ENCODE measurements at regions not wholly inside any gene's neighbourhood (a gene's known extent, or its start where the extent isn't known, plus 50 kb on each side); places are given as distances from the start of the nearest gene placed in this dataset.

- Histone ChIP-seq H3K4me2 (ENCODE audit: insufficient read depth, low read length) (no peak overlapping the region), H3K9ac (replicated peaks; ENCODE audit: extremely low read depth, insufficient read depth, low read length) (no peak overlapping the region), H3K4me3 (replicated peaks in 1 of 3; ENCODE audit: insufficient read depth in 1 of 3, low read depth in 1 of 3, low read length in 3 of 3) (no peak overlapping the region), H3K9me1 (replicated peaks; ENCODE audit: control insufficient read depth, extremely low read depth, insufficient read depth, low read length) (no peaks in the 10 kb centered on the region), H3K4me1 (ENCODE audit: control insufficient read depth, extremely low read depth, insufficient read depth, low read length) (no peaks in the 10 kb centered on the region), H3K27ac (ENCODE audit: insufficient read depth, low read depth, low read length) (no peak overlapping the region), H3K9me3 (replicated peaks; ENCODE audit: control insufficient read depth, insufficient read depth, low read length) (no peaks in the 10 kb centered on the region), H3K79me2 (ENCODE audit: control insufficient read depth, insufficient read depth, low read length) (no peaks in the 10 kb centered on the region), H3K27me3 (ENCODE audit: control insufficient read depth in 2 of 2, insufficient read depth in 2 of 2, low read length in 2 of 2) (no peaks in the 10 kb centered on the region), H4K20me1 (replicated peaks; ENCODE audit: control insufficient read depth, extremely low read depth, insufficient read depth, low read length) (no peaks in the 10 kb centered on the region), H3K36me3 (ENCODE audit: control insufficient read depth in 2 of 2, extremely low read depth in 1 of 2, insufficient read depth in 2 of 2, low read length in 2 of 2) (no peaks in the 10 kb centered on the region), H2AFZ (ENCODE audit: low read depth, low read length) (no peak overlapping the region)
- CTCF ChIA-PET: interaction anchor here (1.1 to 1.2 kb wide), 2 partner anchors 13 to 20 kb away, joined by 3 to 4 read pairs; no protein-coding TSS in a partner anchor
- dilution Hi-C loops (cut with MboI; ENCODE audit: extremely low pct_ligation_motif_present, low sequenced_read_pairs) (no loop called here), intact Hi-C loops (cut with micrococcal nuclease) (no loop called here)
- POLR2A ChIA-PET: no interaction called here
- no peak for DNase-seq (ENCODE audit: low read depth, low spot score)
- no peak for FAIRE-seq
- BruUV-seq (replicated peaks): no TSS peak
- TF ChIP-seq MYC (IDR thresholded peaks at IDR 0.05; ENCODE audit: low read depth, low read length) (no peak), MAX (IDR thresholded peaks at IDR 0.05; ENCODE audit: insufficient read depth, insufficient read length) (no peak), CTCF (IDR thresholded peaks at IDR 0.05; ENCODE audit: extremely low read depth in 1 of 2, insufficient read depth in 1 of 2, low read depth in 1 of 2, low read length in 2 of 2) (no peak)
Measured at GRCh38 chr18:8499810-8500675, 109.2 kb upstream of the RAB12 start.

GRCh38 chr18:8501044-8501443 is 108.2 kb upstream of the RAB12 start:
- H3K36me3 ChIP-seq (ENCODE audit: control insufficient read depth in 2 of 2, extremely low read depth in 1 of 2, insufficient read depth in 2 of 2, low read length in 2 of 2): no peaks in the 10 kb centered on the region
- CTCF ChIA-PET: interaction anchor here (1.2 kb wide), 1 partner anchor 21 kb away, joined by 3 read pairs; no protein-coding TSS in a partner anchor

More at GRCh38 chr18:8501044-8501443, 108.2 kb upstream of the RAB12 start:
- no peaks in the 10 kb centered on the region for H3K27me3 ChIP-seq (ENCODE audit: control insufficient read depth in 2 of 2, insufficient read depth in 2 of 2, low read length in 2 of 2)
- no peaks in the 10 kb centered on the region for H3K79me2 ChIP-seq (ENCODE audit: control insufficient read depth, insufficient read depth, low read length)
- intact Hi-C loops (cut with micrococcal nuclease) (no loop called here), dilution Hi-C loops (cut with MboI; ENCODE audit: extremely low pct_ligation_motif_present, low sequenced_read_pairs) (no loop called here)
- no peak overlapping the region for H3K4me2 ChIP-seq (ENCODE audit: insufficient read depth, low read length)
- DNase-seq (ENCODE audit: low read depth, low spot score) (no peak), FAIRE-seq (no peak)
- no peaks in the 10 kb centered on the region for H3K4me1 ChIP-seq (ENCODE audit: control insufficient read depth, extremely low read depth, insufficient read depth, low read length)
- no peak overlapping the region for H2AFZ ChIP-seq (ENCODE audit: low read depth, low read length)
- H3K9ac ChIP-seq (replicated peaks; ENCODE audit: extremely low read depth, insufficient read depth, low read length): no peak overlapping the region
- no peaks in the 10 kb centered on the region for H3K9me3 ChIP-seq (replicated peaks; ENCODE audit: control insufficient read depth, insufficient read depth, low read length)
- no peak overlapping the region for H3K4me3 ChIP-seq (replicated peaks in 1 of 3; ENCODE audit: insufficient read depth in 1 of 3, low read depth in 1 of 3, low read length in 3 of 3)
- no peak overlapping the region for H3K27ac ChIP-seq (ENCODE audit: insufficient read depth, low read depth, low read length)
- H4K20me1 ChIP-seq (replicated peaks; ENCODE audit: control insufficient read depth, extremely low read depth, insufficient read depth, low read length): no peaks in the 10 kb centered on the region
- no peaks in the 10 kb centered on the region for H3K9me1 ChIP-seq (replicated peaks; ENCODE audit: control insufficient read depth, extremely low read depth, insufficient read depth, low read length)
- TF ChIP-seq POLR2A (IDR thresholded peaks at IDR 0.05; ENCODE audit: low read depth, low read length) (no peak), JUN (IDR thresholded peaks at IDR 0.05; ENCODE audit: borderline replicate concordance, insufficient read depth, insufficient read length, low read depth) (no peak), MYC (IDR thresholded peaks at IDR 0.05; ENCODE audit: low read depth, low read length) (no peak), POLR2AphosphoS5 (IDR thresholded peaks at IDR 0.05; ENCODE audit: insufficient read depth, low read depth, low read length) (no peak), MAX (IDR thresholded peaks at IDR 0.05; ENCODE audit: insufficient read depth, insufficient read length) (no peak), CTCF (IDR thresholded peaks at IDR 0.05; ENCODE audit: extremely low read depth in 1 of 2, insufficient read depth in 1 of 2, low read depth in 1 of 2, low read length in 2 of 2) (no peak), GATA2 (IDR thresholded peaks at IDR 0.05; ENCODE audit: insufficient read depth, insufficient read length, low read depth, low read length) (no peak), FOS (IDR thresholded peaks at IDR 0.05; ENCODE audit: borderline replicate concordance, insufficient read depth, low read length) (no peak), EZH2 (IDR thresholded peaks at IDR 0.05; ENCODE audit: borderline replicate concordance, low read depth, low read length, severe bottlenecking) (no peak)
- POLR2A ChIA-PET: no interaction called here
- no TSS peak for BruUV-seq (replicated peaks)
